ENCODE measurements at regions not wholly inside any gene's neighbourhood (a gene's known extent, or its start where the extent isn't known, plus 50 kb on each side); places are given as distances from the start of the nearest gene placed in this dataset.

DNA sequence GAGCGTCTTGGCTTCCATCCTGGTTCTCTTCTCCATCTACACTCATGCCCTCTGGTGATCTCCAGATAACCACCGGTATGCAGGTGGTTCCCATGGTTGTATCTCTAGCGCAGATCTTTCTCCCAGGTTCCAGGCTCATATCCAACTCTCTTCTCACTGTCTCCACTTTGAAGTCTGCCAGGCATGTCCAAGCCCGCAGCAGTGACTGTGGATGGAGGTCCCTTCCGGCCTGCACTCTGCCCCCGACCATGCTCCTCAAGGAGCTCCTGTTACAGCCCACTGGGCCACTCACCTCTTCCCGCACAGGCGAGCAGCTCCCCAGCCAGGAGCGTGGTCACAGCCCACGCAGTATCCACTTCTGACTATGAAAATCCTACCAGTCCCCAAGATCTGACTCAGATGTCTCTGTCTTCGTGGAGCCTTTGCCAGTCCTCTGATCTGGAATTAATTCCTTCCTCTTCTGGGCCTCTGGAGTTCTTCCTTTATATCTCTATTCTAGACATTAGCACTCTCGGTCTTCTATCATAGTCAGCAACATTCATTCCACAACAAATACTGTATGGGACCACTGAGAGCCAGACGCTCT lies 100.2 kb downstream of the TEX26 start:
- TF ChIP-seq POLR2AphosphoS5 (IDR thresholded peaks at IDR 0.05) (no peak), POLR2A (IDR thresholded peaks at IDR 0.05; ENCODE audit: low read depth) (no peak), EP300 (IDR thresholded peaks at IDR 0.05) (no peak)
- TF ChIP-seq, protein P1, sequence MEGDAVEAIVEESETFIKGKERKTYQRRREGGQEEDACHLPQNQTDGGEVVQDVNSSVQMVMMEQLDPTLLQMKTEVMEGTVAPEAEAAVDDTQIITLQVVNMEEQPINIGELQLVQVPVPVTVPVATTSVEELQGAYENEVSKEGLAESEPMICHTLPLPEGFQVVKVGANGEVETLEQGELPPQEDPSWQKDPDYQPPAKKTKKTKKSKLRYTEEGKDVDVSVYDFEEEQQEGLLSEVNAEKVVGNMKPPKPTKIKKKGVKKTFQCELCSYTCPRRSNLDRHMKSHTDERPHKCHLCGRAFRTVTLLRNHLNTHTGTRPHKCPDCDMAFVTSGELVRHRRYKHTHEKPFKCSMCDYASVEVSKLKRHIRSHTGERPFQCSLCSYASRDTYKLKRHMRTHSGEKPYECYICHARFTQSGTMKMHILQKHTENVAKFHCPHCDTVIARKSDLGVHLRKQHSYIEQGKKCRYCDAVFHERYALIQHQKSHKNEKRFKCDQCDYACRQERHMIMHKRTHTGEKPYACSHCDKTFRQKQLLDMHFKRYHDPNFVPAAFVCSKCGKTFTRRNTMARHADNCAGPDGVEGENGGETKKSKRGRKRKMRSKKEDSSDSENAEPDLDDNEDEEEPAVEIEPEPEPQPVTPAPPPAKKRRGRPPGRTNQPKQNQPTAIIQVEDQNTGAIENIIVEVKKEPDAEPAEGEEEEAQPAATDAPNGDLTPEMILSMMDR (IDR thresholded peaks at IDR 0.05): no peak
- H3K36me3 ChIP-seq: no peaks in the 10 kb centered on the region
- H3K4me1 ChIP-seq: peaks cover 4 to 16% (median 13%) of the 10 kb centered on the region in 4 donors
- DNase-seq (ENCODE audit: extremely low spot score): no peak
- no peaks in the 10 kb centered on the region for H3K9me3 ChIP-seq
- H3K27ac ChIP-seq (replicated peaks in 1 of 4): no peak overlapping the region
- intact Hi-C loops (cut with DNase I): no loop called here
- H3K4me3 ChIP-seq: no peak overlapping the region
- WGBS: 87% methylated on average over 9 of the region's 13 CpGs
- H3K27me3 ChIP-seq: no peaks in the 10 kb centered on the region

DNA sequence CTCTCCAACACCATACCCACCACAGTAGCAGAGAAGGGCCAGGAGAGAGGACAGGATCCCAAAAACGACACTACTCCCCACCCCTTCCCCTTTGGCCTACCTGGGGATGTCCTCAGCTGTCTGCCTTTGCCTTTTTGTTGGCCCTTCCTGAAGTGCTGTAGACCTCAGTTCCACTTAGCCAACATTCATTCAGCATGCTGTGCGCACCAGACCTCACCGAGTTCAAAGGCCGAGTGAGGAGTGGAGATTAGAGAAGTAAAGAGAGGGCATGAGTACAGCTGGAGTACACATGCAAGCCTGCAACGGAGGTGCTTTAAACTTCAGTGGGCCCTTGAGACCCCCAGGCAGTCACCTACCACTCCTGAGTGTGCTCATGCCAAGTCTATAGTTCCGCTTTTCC lies 99.0 kb downstream of the TEX26 start:
- 90% methylated on average over 6 of the region's 6 CpGs for WGBS
- H3K4me1 ChIP-seq: peaks cover 4 to 15% (median 13%) of the 10 kb centered on the region in 4 donors

DNA sequence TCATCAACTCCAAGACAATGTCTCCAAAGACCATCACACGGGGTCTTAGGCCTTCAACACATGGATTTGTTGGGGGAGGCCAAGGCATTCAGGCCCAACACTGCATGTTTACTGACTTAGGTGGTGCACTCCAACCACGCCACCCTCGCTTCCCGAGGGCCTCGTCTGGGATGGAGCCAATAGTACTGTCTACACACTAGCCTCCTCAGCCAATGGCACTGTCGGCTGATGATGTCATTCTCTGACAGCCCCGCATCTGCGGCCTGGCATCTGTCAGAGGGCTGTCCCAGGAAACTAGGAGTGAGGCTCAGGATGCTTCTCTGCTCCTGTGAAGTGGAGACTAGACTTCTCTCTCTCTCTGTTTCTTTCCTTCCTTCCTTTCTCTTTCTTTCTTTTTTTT lies 96.6 kb downstream of the TEX26 start:
- H3K27me3 ChIP-seq: no peaks in the 10 kb centered on the region
- no peak overlapping the region for H3K4me3 ChIP-seq
- DNase-seq (ENCODE audit: extremely low spot score): no peak
- H3K27ac ChIP-seq (replicated peaks in 1 of 4): no peak overlapping the region
- 78% methylated on average over 8 of the region's 8 CpGs for WGBS
- no peaks in the 10 kb centered on the region for H3K36me3 ChIP-seq
- no peaks in the 10 kb centered on the region for H3K4me1 ChIP-seq
- intact Hi-C loops (cut with DNase I): no loop called here
- no peaks in the 10 kb centered on the region for H3K9me3 ChIP-seq
- TF ChIP-seq, protein P1 (IDR thresholded peaks at IDR 0.05): no peak
- no peak for TF ChIP-seq POLR2AphosphoS5 (IDR thresholded peaks at IDR 0.05)
- TF ChIP-seq POLR2A (IDR thresholded peaks at IDR 0.05; ENCODE audit: low read depth): no peak
- TF ChIP-seq EP300 (IDR thresholded peaks at IDR 0.05): no peak

More for the DNA sequence above, 99.0 kb downstream of the TEX26 start:
- Histone ChIP-seq H3K27ac (replicated peaks in 1 of 4) (no peak overlapping the region), H3K27me3 (no peaks in the 10 kb centered on the region), H3K4me3 (no peak overlapping the region), H3K36me3 (no peaks in the 10 kb centered on the region), H3K9me3 (no peaks in the 10 kb centered on the region)
- TF ChIP-seq POLR2AphosphoS5 (IDR thresholded peaks at IDR 0.05) (no peak), POLR2A (IDR thresholded peaks at IDR 0.05; ENCODE audit: low read depth) (no peak), EP300 (IDR thresholded peaks at IDR 0.05) (no peak)
- TF ChIP-seq, protein P1 (IDR thresholded peaks at IDR 0.05): no peak
- intact Hi-C loops (cut with DNase I): no loop called here
- DNase-seq (ENCODE audit: extremely low spot score): no peak

DNA sequence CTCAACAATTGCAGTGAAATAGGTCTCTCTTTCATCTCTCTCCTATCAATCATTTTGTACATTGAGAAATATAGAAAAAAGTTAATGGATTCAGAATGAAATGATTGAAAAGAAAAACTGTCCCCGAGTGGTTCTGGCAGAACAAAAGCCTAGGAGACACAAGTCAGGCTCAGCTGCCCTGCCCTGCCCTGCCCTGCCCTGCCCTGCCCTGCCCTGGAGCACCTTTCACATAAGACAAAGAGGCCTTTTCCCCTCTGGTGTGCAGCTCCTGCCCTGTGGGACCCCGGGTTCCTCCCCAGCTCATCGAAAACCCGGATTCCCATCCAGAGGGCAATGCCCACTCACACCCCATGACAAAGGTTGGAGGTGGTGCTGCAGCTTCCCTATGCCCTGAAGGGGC lies 94.7 kb downstream of the TEX26 start:
- Histone ChIP-seq H3K4me3 (no peak overlapping the region), H3K9me3 (no peaks in the 10 kb centered on the region), H3K27ac (replicated peaks in 1 of 4) (no peak overlapping the region), H3K4me1 (no peaks in the 10 kb centered on the region), H3K27me3 (no peaks in the 10 kb centered on the region), H3K36me3 (no peaks in the 10 kb centered on the region)
- TF ChIP-seq POLR2A (IDR thresholded peaks at IDR 0.05; ENCODE audit: low read depth): no peak
- TF ChIP-seq POLR2AphosphoS5 (IDR thresholded peaks at IDR 0.05): no peak
- TF ChIP-seq, protein P1 (IDR thresholded peaks at IDR 0.05): no peak
- no peak for TF ChIP-seq EP300 (IDR thresholded peaks at IDR 0.05)
- intact Hi-C loops (cut with DNase I): no loop called here
- DNase-seq (ENCODE audit: extremely low spot score): no peak
- 79% methylated on average over 1 of the region's 4 CpGs for WGBS

All from esophagus muscularis mucosa (tissue), 4 donors.